ENCODE measurements at regions not wholly inside any gene's neighbourhood (a gene's known extent, or its start where the extent isn't known, plus 50 kb on each side); places are given as distances from the start of the nearest gene placed in this dataset.

- no peak overlapping the region for H3K4me3 ChIP-seq (ENCODE audit: low read depth, low read length)
- no peak for TF ChIP-seq CTCF (IDR thresholded peaks at IDR 0.05; ENCODE audit: low read depth, low read length)
These were observed 213.2 kb upstream of the IL12A start for GRCh38 chr3:159775372-159775961.

- TF ChIP-seq CTCF (IDR thresholded peaks at IDR 0.05; ENCODE audit: low read depth, low read length), result no peak
- H3K4me3 ChIP-seq (ENCODE audit: low read depth, low read length), result no peak overlapping the region
These were observed 211.9 kb upstream of the IL12A start for GRCh38 chr3:159776779-159777178.

- no peak for TF ChIP-seq CTCF (IDR thresholded peaks at IDR 0.05; ENCODE audit: low read depth, low read length)
- H3K4me3 ChIP-seq (ENCODE audit: low read depth, low read length), result no peak overlapping the region
These were observed 208.8 kb upstream of the IL12A start for GRCh38 chr3:159779883-159780282.

- H3K4me3 ChIP-seq (ENCODE audit: low read depth, low read length), result no peak overlapping the region
- no peak for TF ChIP-seq CTCF (IDR thresholded peaks at IDR 0.05; ENCODE audit: low read depth, low read length)
These were observed 206.8 kb upstream of the IL12A start for GRCh38 chr3:159781867-159782266.

GRCh38 chr3:159782724-159783421, 205.8 kb upstream of the IL12A start:
- no peak overlapping the region for H3K4me3 ChIP-seq (ENCODE audit: low read depth, low read length)
- TF ChIP-seq CTCF (IDR thresholded peaks at IDR 0.05; ENCODE audit: low read depth, low read length), result no peak

- TF ChIP-seq CTCF (IDR thresholded peaks at IDR 0.05; ENCODE audit: low read depth, low read length), result no peak
- H3K4me3 ChIP-seq (ENCODE audit: low read depth, low read length), result no peak overlapping the region
These were observed 204.6 kb upstream of the IL12A start for GRCh38 chr3:159783780-159784742.

All from WI38 (cell line).